ENCODE measurements at regions not wholly inside any gene's neighbourhood (a gene's known extent, or its start where the extent isn't known, plus 50 kb on each side); places are given as distances from the start of the nearest gene placed in this dataset.

DNA sequence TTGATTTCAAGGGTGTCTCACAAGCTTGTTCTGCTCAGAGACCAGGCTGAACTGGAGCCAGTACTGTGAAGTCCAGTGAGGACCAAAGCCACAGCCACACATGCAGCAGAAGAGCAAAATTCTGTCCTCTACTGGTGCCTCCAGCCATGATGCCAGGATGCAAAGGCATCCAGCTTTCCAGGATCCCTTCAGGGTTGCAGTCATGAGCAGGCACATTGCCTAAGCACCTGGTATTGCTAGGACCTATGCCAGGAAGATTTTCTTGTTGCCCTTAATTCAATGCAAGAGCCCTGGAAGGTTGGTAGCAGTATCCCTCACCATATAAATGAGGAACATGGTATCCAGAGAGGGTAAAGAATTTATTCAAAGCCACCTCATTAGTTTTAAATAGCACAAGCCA lies 78.9 kb upstream of the CYRIA start:
- TF ChIP-seq, protein P1, sequence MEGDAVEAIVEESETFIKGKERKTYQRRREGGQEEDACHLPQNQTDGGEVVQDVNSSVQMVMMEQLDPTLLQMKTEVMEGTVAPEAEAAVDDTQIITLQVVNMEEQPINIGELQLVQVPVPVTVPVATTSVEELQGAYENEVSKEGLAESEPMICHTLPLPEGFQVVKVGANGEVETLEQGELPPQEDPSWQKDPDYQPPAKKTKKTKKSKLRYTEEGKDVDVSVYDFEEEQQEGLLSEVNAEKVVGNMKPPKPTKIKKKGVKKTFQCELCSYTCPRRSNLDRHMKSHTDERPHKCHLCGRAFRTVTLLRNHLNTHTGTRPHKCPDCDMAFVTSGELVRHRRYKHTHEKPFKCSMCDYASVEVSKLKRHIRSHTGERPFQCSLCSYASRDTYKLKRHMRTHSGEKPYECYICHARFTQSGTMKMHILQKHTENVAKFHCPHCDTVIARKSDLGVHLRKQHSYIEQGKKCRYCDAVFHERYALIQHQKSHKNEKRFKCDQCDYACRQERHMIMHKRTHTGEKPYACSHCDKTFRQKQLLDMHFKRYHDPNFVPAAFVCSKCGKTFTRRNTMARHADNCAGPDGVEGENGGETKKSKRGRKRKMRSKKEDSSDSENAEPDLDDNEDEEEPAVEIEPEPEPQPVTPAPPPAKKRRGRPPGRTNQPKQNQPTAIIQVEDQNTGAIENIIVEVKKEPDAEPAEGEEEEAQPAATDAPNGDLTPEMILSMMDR (IDR thresholded peaks at IDR 0.05; ENCODE audit: poor library complexity, severe bottlenecking) = no peak
- TF ChIP-seq, protein P2, sequence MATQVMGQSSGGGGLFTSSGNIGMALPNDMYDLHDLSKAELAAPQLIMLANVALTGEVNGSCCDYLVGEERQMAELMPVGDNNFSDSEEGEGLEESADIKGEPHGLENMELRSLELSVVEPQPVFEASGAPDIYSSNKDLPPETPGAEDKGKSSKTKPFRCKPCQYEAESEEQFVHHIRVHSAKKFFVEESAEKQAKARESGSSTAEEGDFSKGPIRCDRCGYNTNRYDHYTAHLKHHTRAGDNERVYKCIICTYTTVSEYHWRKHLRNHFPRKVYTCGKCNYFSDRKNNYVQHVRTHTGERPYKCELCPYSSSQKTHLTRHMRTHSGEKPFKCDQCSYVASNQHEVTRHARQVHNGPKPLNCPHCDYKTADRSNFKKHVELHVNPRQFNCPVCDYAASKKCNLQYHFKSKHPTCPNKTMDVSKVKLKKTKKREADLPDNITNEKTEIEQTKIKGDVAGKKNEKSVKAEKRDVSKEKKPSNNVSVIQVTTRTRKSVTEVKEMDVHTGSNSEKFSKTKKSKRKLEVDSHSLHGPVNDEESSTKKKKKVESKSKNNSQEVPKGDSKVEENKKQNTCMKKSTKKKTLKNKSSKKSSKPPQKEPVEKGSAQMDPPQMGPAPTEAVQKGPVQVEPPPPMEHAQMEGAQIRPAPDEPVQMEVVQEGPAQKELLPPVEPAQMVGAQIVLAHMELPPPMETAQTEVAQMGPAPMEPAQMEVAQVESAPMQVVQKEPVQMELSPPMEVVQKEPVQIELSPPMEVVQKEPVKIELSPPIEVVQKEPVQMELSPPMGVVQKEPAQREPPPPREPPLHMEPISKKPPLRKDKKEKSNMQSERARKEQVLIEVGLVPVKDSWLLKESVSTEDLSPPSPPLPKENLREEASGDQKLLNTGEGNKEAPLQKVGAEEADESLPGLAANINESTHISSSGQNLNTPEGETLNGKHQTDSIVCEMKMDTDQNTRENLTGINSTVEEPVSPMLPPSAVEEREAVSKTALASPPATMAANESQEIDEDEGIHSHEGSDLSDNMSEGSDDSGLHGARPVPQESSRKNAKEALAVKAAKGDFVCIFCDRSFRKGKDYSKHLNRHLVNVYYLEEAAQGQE (IDR thresholded peaks at IDR 0.05; ENCODE audit: borderline replicate concordance) = no peak
- no peak for TF ChIP-seq SMC3 (conservative IDR thresholded peaks at IDR 0.05; ENCODE audit: poor library complexity)

Data from neural cell (in vitro differentiated cells).